GM23248 (cell line): ENCODE measurements at regions not wholly inside any gene's neighbourhood (a gene's known extent, or its start where the extent isn't known, plus 50 kb on each side); places are given as distances from the start of the nearest gene placed in this dataset.

Source experiments
- EZH2 ChIP-seq: fragments of 200-600 bp; sonication (generic); IDR thresholded peaks from 2 replicates; pipeline ENCODE4 v1.6.1; 2018; ENCODE audit warnings: antibody characterized with exemption, mild to moderate bottlenecking; ENCODE audit not compliant: insufficient read depth, poor library complexity, severe bottlenecking
- EZH2phosphoT487 ChIP-seq: fragments of 200-600 bp; sonication (generic); IDR thresholded peaks from 2 replicates; pipeline ENCODE4 v1.6.1; 2018; ENCODE audit warnings: antibody characterized with exemption, moderate library complexity, mild to moderate bottlenecking, low read depth; ENCODE audit not compliant: insufficient read depth

DNA sequence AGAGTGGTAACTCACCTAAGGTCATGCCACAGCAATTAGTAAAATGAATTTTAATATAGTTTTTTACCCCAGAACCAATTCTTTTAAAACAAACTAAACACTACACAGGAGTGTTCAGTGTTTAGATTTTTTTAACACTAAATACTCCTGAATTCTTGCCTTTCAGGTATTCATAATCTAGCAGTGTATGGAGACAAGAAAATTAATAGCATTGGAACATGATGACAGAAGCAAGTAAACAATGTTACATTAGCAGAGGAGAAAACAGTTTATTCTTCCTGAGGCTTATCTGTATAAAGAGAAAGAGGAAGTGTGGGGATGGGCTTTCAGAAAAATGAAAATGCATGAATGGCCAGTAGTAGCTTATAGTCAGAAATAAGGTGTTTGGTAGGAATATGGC, 222.1 kb upstream of the FAT3 start:
- TF ChIP-seq EZH2 (no peak), EZH2phosphoT487 (no peak)
